Mammary epithelial cell (primary cell): ENCODE measurements at regions not wholly inside any gene's neighbourhood (a gene's known extent, or its start where the extent isn't known, plus 50 kb on each side); places are given as distances from the start of the nearest gene placed in this dataset.

Source experiments
- CTCF ChIP-seq, 2 donors: IDR thresholded peaks in 1 of 2; conservative IDR thresholded peaks in 1 of 2; 2 replicates each; pipeline ENCODE4 v1.5.1; 2011 to 2012; ENCODE audit warnings: inconsistent platforms in 2 of 2, low read length in 2 of 2, mild to moderate bottlenecking in 2 of 2, control low read depth in 1 of 2, low read depth in 1 of 2; ENCODE audit not compliant: insufficient read depth in 1 of 2; ENCODE audit errors: extremely low read depth in 1 of 2
- EZH2 ChIP-seq: IDR thresholded peaks from 2 replicates; pipeline ENCODE4 v1.6.1; 2012; ENCODE audit warnings: low read length, inconsistent platforms, borderline replicate concordance

GRCh38 chr9:105142406-105143135 is 101.9 kb upstream of the SLC44A1 start:
- TF ChIP-seq EZH2 (no peak), CTCF (conservative IDR thresholded peaks at IDR 0.05 in 1 of 2, IDR thresholded peaks at IDR 0.05 in 1 of 2; ENCODE audit: extremely low read depth in 1 of 2, insufficient read depth in 1 of 2, low read depth in 1 of 2, low read length in 2 of 2) (no peak)
